KMS-11 (cell line): ENCODE measurements at regions not wholly inside any gene's neighbourhood (a gene's known extent, or its start where the extent isn't known, plus 50 kb on each side); places are given as distances from the start of the nearest gene placed in this dataset.

Source experiments
- H2AFZ ChIP-seq: fragments of 200-600 bp; sonication (generic); 2 replicates; pipeline ENCODE4 v1.6.1; 2016; ENCODE audit warnings: antibody characterized with exemption, mixed run types, low read depth
- H3K27ac ChIP-seq: fragments of 200-600 bp; sonication (generic); 2 replicates; pipeline ENCODE4 v1.6.1; 2016; ENCODE audit warnings: mild to moderate bottlenecking, mixed run types
- H3K27me3 ChIP-seq: fragments of 200-600 bp; sonication (generic); 2 replicates; pipeline ENCODE4 v1.6.1; 2017; ENCODE audit warnings: mild to moderate bottlenecking, low read depth, mixed run types, moderate library complexity; ENCODE audit not compliant: insufficient read depth
- H3K36me3 ChIP-seq: fragments of 200-600 bp; sonication (generic); 2 replicates; pipeline ENCODE4 v1.6.1; 2017; ENCODE audit warnings: mild to moderate bottlenecking, mixed run types; ENCODE audit not compliant: insufficient read depth
- H3K4me1 ChIP-seq: fragments of 200-600 bp; sonication (generic); 2 replicates; pipeline ENCODE4 v1.6.1; 2016; ENCODE audit warnings: mild to moderate bottlenecking, low read depth, mixed run types; ENCODE audit not compliant: poor library complexity, severe bottlenecking
- H3K4me2 ChIP-seq: fragments of 200-600 bp; sonication (generic); 2 replicates; pipeline ENCODE4 v1.7.0; 2016; ENCODE audit warnings: mild to moderate bottlenecking, mixed run types
- H3K4me3 ChIP-seq: fragments of 200-600 bp; sonication (generic); IDR thresholded peaks from 2 replicates; pipeline ENCODE4 v1.6.1; 2017; ENCODE audit warnings: low read depth, low read length, mixed read lengths; ENCODE audit not compliant: insufficient read depth
- H3K79me2 ChIP-seq: fragments of 200-600 bp; sonication (generic); 2 replicates; pipeline ENCODE4 v1.6.1; 2016; ENCODE audit warnings: low read depth, mixed run types; ENCODE audit not compliant: insufficient read depth
- H3K9ac ChIP-seq: fragments of 200-600 bp; sonication (generic); 2 replicates; pipeline ENCODE4 v1.6.1; 2016; ENCODE audit warnings: mild to moderate bottlenecking, mixed run types
- H4K20me1 ChIP-seq: fragments of 200-600 bp; sonication (generic); 2 replicates; pipeline ENCODE4 v1.6.1; 2016; ENCODE audit warnings: mild to moderate bottlenecking, mixed run types; ENCODE audit not compliant: insufficient read depth
- CTCF ChIP-seq: fragments of 200-600 bp; sonication (generic); conservative IDR thresholded peaks from 2 replicates; pipeline ENCODE4 v1.6.1; 2017; ENCODE audit warnings: low read depth, mild to moderate bottlenecking, antibody characterized with exemption, low read length, moderate library complexity, mixed read lengths

- Histone ChIP-seq H3K36me3 (no peaks in the 10 kb centered on the region), H2AFZ (no peak overlapping the region), H3K27ac (no peak overlapping the region), H3K4me1 (no peaks in the 10 kb centered on the region), H3K4me2 (no peak overlapping the region), H3K79me2 (no peaks in the 10 kb centered on the region), H3K4me3 (no peak overlapping the region), H3K27me3 (no peaks in the 10 kb centered on the region), H4K20me1 (no peaks in the 10 kb centered on the region), H3K9ac (no peak overlapping the region)
- no peak for TF ChIP-seq CTCF
Observed at GRCh38 chr4:163582703-163583102, 88.2 kb downstream of the TMA16 start.

GRCh38 chr4:163587867-163588266 is 93.4 kb downstream of the TMA16 start:
- Histone ChIP-seq H3K4me1 (no peaks in the 10 kb centered on the region), H3K9ac (no peak overlapping the region), H2AFZ (no peak overlapping the region), H4K20me1 (no peaks in the 10 kb centered on the region), H3K79me2 (no peaks in the 10 kb centered on the region), H3K27me3 (no peaks in the 10 kb centered on the region), H3K4me3 (no peak overlapping the region), H3K27ac (no peak overlapping the region), H3K36me3 (no peaks in the 10 kb centered on the region), H3K4me2 (no peak overlapping the region)
- TF ChIP-seq CTCF, result peak; percentile 41

- H3K4me3 ChIP-seq, result no peak overlapping the region
- H3K27ac ChIP-seq, result no peak overlapping the region
- no peak overlapping the region for H3K9ac ChIP-seq
- no peaks in the 10 kb centered on the region for H3K36me3 ChIP-seq
- H3K4me2 ChIP-seq, result no peak overlapping the region
- H3K27me3 ChIP-seq, result no peaks in the 10 kb centered on the region
- H3K79me2 ChIP-seq, result no peaks in the 10 kb centered on the region
- no peak for TF ChIP-seq CTCF
- no peak overlapping the region for H2AFZ ChIP-seq
- H4K20me1 ChIP-seq, result no peaks in the 10 kb centered on the region
- H3K4me1 ChIP-seq, result no peaks in the 10 kb centered on the region
Observed at GRCh38 chr4:163588532-163588931, 94.0 kb downstream of the TMA16 start.

GRCh38 chr4:163590103-163590502 is 95.6 kb downstream of the TMA16 start:
- no peaks in the 10 kb centered on the region for H3K27me3 ChIP-seq
- no peak overlapping the region for H2AFZ ChIP-seq
- no peak overlapping the region for H3K27ac ChIP-seq
- H3K9ac ChIP-seq, result no peak overlapping the region
- TF ChIP-seq CTCF, result no peak
- H3K4me2 ChIP-seq, result no peak overlapping the region
- no peak overlapping the region for H3K4me3 ChIP-seq
- H3K79me2 ChIP-seq, result no peaks in the 10 kb centered on the region
- no peaks in the 10 kb centered on the region for H4K20me1 ChIP-seq
- no peaks in the 10 kb centered on the region for H3K4me1 ChIP-seq
- H3K36me3 ChIP-seq, result no peaks in the 10 kb centered on the region
